ENCODE measurements at regions not wholly inside any gene's neighbourhood (a gene's known extent, or its start where the extent isn't known, plus 50 kb on each side); places are given as distances from the start of the nearest gene placed in this dataset.

- TF ChIP-seq CTCF (IDR thresholded peaks at IDR 0.05 in 4 of 5, conservative IDR thresholded peaks at IDR 0.05 in 1 of 5) (no peak), POLR2A (IDR thresholded peaks at IDR 0.05) (no peak)
Observed at GRCh38 chr5:135264451-135265440, 134.3 kb downstream of the MACROH2A1 start.
